WTC11 (cell line): ENCODE measurements at regions not wholly inside any gene's neighbourhood (a gene's known extent, or its start where the extent isn't known, plus 50 kb on each side); places are given as distances from the start of the nearest gene placed in this dataset.

ENCODE experiments used
- ATAC-seq: fragments of 200-7000 bp; cut with Tn5 transposase; 2 replicates; pipeline ENCODE4 v1.10.0; 2021; ENCODE audit warnings: mild to moderate bottlenecking, moderate library complexity
- CTCF ChIA-PET: fragments of 300-600 bp; sonication (Branson Sonifier 250); formaldehyde crosslinking; loops from one replicate; lab custom pipeline; 2021; ENCODE audit warnings: antibody characterized with exemption; lab: Charles Lee
- POLR2A ChIA-PET: fragments of 350-600 bp; sonication (Branson Sonifier 250); formaldehyde crosslinking; loops from one replicate; lab custom pipeline; 2021; ENCODE audit warnings: antibody characterized with exemption; lab: Charles Lee
- DNase-seq: peaks from one replicate; pipeline ENCODE4 v3.0.0; 2021; ENCODE audit warnings: low spot score
- H3K27ac Mint-ChIP-seq: 2 replicates; pipeline ENCODE4 v1.8.0; 2021; ENCODE audit warnings: mixed read lengths
- H3K27me3 Mint-ChIP-seq: 2 replicates; pipeline ENCODE4 v1.8.0; 2021; ENCODE audit warnings: low read depth, mild to moderate bottlenecking, moderate library complexity, mixed read lengths
- H3K36me3 Mint-ChIP-seq: 2 replicates; pipeline ENCODE4 v1.8.0; 2021; ENCODE audit warnings: mixed read lengths
- H3K4me1 Mint-ChIP-seq: 2 replicates; pipeline ENCODE4 v1.8.0; 2022; ENCODE audit warnings: mixed read lengths
- H3K4me3 Mint-ChIP-seq: 2 replicates; pipeline ENCODE4 v1.8.0; 2021; ENCODE audit warnings: mild to moderate bottlenecking, moderate library complexity, mixed read lengths
- H3K9me3 Mint-ChIP-seq: 2 replicates; pipeline ENCODE4 v1.8.0; 2021; ENCODE audit warnings: mixed read lengths
- ELF4 ChIP-seq: sonication (generic); formaldehyde crosslinking; IDR thresholded peaks from 2 replicates; pipeline ENCODE4 v1.8.1; 2022; ENCODE audit warnings: low read depth, mild to moderate bottlenecking, moderate library complexity, missing genetic modification reagents
- FOXJ3 ChIP-seq: sonication (generic); formaldehyde crosslinking; IDR thresholded peaks from 2 replicates; pipeline ENCODE4 v1.9.0; 2021; ENCODE audit warnings: missing genetic modification reagents, mild to moderate bottlenecking, borderline replicate concordance
- FOXK1 ChIP-seq: sonication (generic); formaldehyde crosslinking; IDR thresholded peaks from 2 replicates; pipeline ENCODE4 v1.8.0; 2022; ENCODE audit warnings: mild to moderate bottlenecking, moderate library complexity, missing genetic modification reagents
- FOXP1 ChIP-seq: sonication (generic); formaldehyde crosslinking; IDR thresholded peaks from 2 replicates; pipeline ENCODE4 v1.8.0; 2022; ENCODE audit warnings: missing genetic modification reagents, mild to moderate bottlenecking, moderate library complexity, borderline replicate concordance
- GABPB1 ChIP-seq: sonication (generic); formaldehyde crosslinking; IDR thresholded peaks from 2 replicates; pipeline ENCODE4 v1.8.1; 2023; ENCODE audit warnings: mild to moderate bottlenecking, missing genetic modification reagents
- GTF2I ChIP-seq: fragments of 250-450 bp; sonication (Bioruptor Pico); conservative IDR thresholded peaks from 2 replicates; pipeline ENCODE4 v1.4.0; 2021; ENCODE audit warnings: mild to moderate bottlenecking
- IRF2 ChIP-seq: sonication (generic); formaldehyde crosslinking; IDR thresholded peaks from 2 replicates; pipeline ENCODE4 v1.8.0; 2022; ENCODE audit warnings: low read depth, missing genetic modification reagents, borderline replicate concordance
- JUN ChIP-seq: sonication (generic); formaldehyde crosslinking; IDR thresholded peaks from 2 replicates; pipeline ENCODE4 v1.8.0; 2023; ENCODE audit warnings: mild to moderate bottlenecking, missing genetic modification reagents
- NFYB ChIP-seq: sonication (generic); formaldehyde crosslinking; conservative IDR thresholded peaks from 2 replicates; pipeline ENCODE4 v1.8.0; 2022; ENCODE audit warnings: low read depth, missing genetic modification reagents
- PRRX2 ChIP-seq: fragments of 250-450 bp; sonication (Bioruptor Pico); IDR thresholded peaks from 2 replicates; pipeline ENCODE4 v1.8.0; 2021; ENCODE audit warnings: mild to moderate bottlenecking
- RORB ChIP-seq: fragments of 250-450 bp; sonication (Bioruptor Pico); IDR thresholded peaks from 2 replicates; pipeline ENCODE4 v1.9.0; 2021; ENCODE audit warnings: mild to moderate bottlenecking
- TCF7 ChIP-seq: sonication (generic); formaldehyde crosslinking; IDR thresholded peaks from 2 replicates; pipeline ENCODE4 v1.8.0; 2022; ENCODE audit warnings: mild to moderate bottlenecking, low read depth, missing genetic modification reagents, moderate library complexity
- TP53 ChIP-seq: sonication (generic); formaldehyde crosslinking; IDR thresholded peaks from 2 replicates; pipeline ENCODE4 v1.8.1; 2023; ENCODE audit warnings: mild to moderate bottlenecking, missing genetic modification reagents
- ZNF138 ChIP-seq: sonication (generic); formaldehyde crosslinking; conservative IDR thresholded peaks from 2 replicates; pipeline ENCODE4 v1.8.1; 2022; ENCODE audit warnings: mild to moderate bottlenecking, moderate library complexity, missing genetic modification reagents
- ZNF423 ChIP-seq: fragments of 250-450 bp; sonication (Bioruptor Pico); IDR thresholded peaks from 2 replicates; pipeline ENCODE4 v2.1.2; 2022; ENCODE audit warnings: mild to moderate bottlenecking, moderate library complexity
- TF ChIP-seq, protein P1 (sequence below): sonication (generic); formaldehyde crosslinking; IDR thresholded peaks from 2 replicates; pipeline ENCODE4 v1.8.0; 2023; ENCODE audit warnings: mild to moderate bottlenecking, missing genetic modification reagents
- TF ChIP-seq, protein P2 (sequence below): sonication (generic); formaldehyde crosslinking; IDR thresholded peaks from 2 replicates; pipeline ENCODE4 v1.8.0; 2022; ENCODE audit warnings: mild to moderate bottlenecking, missing genetic modification reagents
- TF ChIP-seq, protein P3 (sequence below): fragments of 250-450 bp; sonication (Bioruptor Pico); IDR thresholded peaks from 2 replicates; pipeline ENCODE4 v1.9.0; 2021; ENCODE audit warnings: moderate library complexity, mild to moderate bottlenecking, inconsistent platforms, borderline replicate concordance
- TF ChIP-seq, protein P4 (sequence below): sonication (generic); formaldehyde crosslinking; conservative IDR thresholded peaks from 2 replicates; pipeline ENCODE4 v1.8.1; 2022; ENCODE audit warnings: mild to moderate bottlenecking, missing genetic modification reagents
- TF ChIP-seq, protein P5 (sequence below): sonication (generic); formaldehyde crosslinking; IDR thresholded peaks from 2 replicates; pipeline ENCODE4 v1.8.1; 2022; ENCODE audit warnings: mild to moderate bottlenecking, moderate library complexity, missing genetic modification reagents
- TF ChIP-seq, protein P6 (sequence below): sonication (generic); formaldehyde crosslinking; IDR thresholded peaks from 2 replicates; pipeline ENCODE4 v1.8.1; 2022; ENCODE audit warnings: low read depth, mild to moderate bottlenecking, moderate library complexity, missing genetic modification reagents, borderline replicate concordance
- TF ChIP-seq, protein P7 (sequence below): sonication (generic); formaldehyde crosslinking; IDR thresholded peaks from 2 replicates; pipeline ENCODE4 v1.8.1; 2022; ENCODE audit warnings: mild to moderate bottlenecking, missing genetic modification reagents, moderate library complexity, borderline replicate concordance
- TF ChIP-seq, protein P8 (sequence below): sonication (generic); formaldehyde crosslinking; IDR thresholded peaks from 2 replicates; pipeline ENCODE4 v1.8.1; 2023; ENCODE audit warnings: mild to moderate bottlenecking, missing genetic modification reagents

DNA sequence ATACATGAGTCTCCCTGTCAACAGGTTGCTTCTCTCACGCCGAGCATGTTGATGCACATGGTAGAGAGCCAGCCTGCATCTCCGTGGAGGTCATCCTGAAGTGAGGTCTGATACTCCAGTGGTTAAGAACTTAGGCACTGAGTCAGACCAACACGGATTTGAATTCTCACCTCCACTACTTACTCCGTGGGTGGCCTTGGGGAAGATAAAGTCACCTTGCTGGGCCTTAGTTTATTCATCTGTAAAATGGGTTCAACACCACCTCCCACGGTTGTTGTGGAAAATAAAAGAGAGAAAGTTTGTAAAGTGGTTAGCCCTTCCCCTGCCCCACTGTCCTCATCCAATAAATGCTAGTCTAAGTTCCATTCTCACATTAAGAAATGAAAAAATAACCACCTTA is 408.9 kb downstream of the MED13L start:
- DNase-seq = no peak
- ChIA-PET CTCF (no interaction called here), POLR2A (no interaction called here)
- no peaks in the 10 kb centered on the region for H3K36me3 Mint-ChIP-seq
- no peak for ATAC-seq
- H3K4me3 Mint-ChIP-seq = no peak overlapping the region
- H3K4me1 Mint-ChIP-seq = peaks cover 45% of the 10 kb centered on the region
- no peak overlapping the region for H3K27ac Mint-ChIP-seq
- peaks cover 2% of the 10 kb centered on the region for H3K9me3 Mint-ChIP-seq
- TF ChIP-seq ZNF423 = no peak
- TF ChIP-seq JUN (CRISPR knock-in tag) = no peak
- no peak for TF ChIP-seq ZNF138 (CRISPR knock-in tag)
- TF ChIP-seq, protein P1, sequence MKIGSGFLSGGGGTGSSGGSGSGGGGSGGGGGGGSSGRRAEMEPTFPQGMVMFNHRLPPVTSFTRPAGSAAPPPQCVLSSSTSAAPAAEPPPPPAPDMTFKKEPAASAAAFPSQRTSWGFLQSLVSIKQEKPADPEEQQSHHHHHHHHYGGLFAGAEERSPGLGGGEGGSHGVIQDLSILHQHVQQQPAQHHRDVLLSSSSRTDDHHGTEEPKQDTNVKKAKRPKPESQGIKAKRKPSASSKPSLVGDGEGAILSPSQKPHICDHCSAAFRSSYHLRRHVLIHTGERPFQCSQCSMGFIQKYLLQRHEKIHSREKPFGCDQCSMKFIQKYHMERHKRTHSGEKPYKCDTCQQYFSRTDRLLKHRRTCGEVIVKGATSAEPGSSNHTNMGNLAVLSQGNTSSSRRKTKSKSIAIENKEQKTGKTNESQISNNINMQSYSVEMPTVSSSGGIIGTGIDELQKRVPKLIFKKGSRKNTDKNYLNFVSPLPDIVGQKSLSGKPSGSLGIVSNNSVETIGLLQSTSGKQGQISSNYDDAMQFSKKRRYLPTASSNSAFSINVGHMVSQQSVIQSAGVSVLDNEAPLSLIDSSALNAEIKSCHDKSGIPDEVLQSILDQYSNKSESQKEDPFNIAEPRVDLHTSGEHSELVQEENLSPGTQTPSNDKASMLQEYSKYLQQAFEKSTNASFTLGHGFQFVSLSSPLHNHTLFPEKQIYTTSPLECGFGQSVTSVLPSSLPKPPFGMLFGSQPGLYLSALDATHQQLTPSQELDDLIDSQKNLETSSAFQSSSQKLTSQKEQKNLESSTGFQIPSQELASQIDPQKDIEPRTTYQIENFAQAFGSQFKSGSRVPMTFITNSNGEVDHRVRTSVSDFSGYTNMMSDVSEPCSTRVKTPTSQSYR (CRISPR knock-in tag) = no peak
- TF ChIP-seq FOXJ3 (CRISPR knock-in tag) = no peak
- no peak for TF ChIP-seq RORB (CRISPR knock-in tag)
- no peak for TF ChIP-seq PRRX2
- TF ChIP-seq FOXP1 (CRISPR knock-in tag) = no peak
- TF ChIP-seq ELF4 (CRISPR knock-in tag) = no peak
- no peak for TF ChIP-seq TCF7 (CRISPR knock-in tag)
- TF ChIP-seq FOXK1 (CRISPR knock-in tag) = no peak
- TF ChIP-seq, protein P2, sequence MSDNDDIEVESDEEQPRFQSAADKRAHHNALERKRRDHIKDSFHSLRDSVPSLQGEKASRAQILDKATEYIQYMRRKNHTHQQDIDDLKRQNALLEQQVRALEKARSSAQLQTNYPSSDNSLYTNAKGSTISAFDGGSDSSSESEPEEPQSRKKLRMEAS (CRISPR knock-in tag) = no peak
- TF ChIP-seq, all 79 proteins: peak for 0
- no peaks in the 10 kb centered on the region for H3K27me3 Mint-ChIP-seq

DNA sequence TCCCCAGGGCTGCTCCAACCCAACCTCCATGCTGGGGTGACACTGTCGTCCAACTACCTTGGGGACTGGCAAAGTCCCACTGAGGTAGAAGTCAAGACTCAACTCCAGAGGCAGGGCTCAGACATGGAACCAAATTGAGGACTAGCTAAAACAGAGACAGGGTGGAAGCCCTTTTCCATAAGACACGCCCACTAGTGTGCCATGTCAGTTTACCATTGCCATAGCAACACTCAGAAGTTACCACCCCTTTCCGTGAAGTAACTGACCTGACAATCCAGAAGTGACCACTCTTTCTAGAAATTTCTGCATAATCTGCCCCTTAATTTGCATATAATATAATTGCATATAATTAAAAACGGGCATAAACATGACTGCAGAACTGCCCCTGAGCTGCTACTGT is 409.6 kb downstream of the MED13L start:
- no peak for ATAC-seq
- POLR2A ChIA-PET = no interaction called here
- no peaks in the 10 kb centered on the region for H3K36me3 Mint-ChIP-seq
- H3K9me3 Mint-ChIP-seq = no peaks in the 10 kb centered on the region
- no peak overlapping the region for H3K4me3 Mint-ChIP-seq
- CTCF ChIA-PET = interaction anchor here (0.9 to 2.0 kb wide), 7 partner anchors 11 to 79 kb away, joined by 3 to 8 read pairs (median 5); no protein-coding TSS in a partner anchor
- H3K27ac Mint-ChIP-seq = no peak overlapping the region
- H3K4me1 Mint-ChIP-seq = peaks cover 40% of the 10 kb centered on the region
- no peaks in the 10 kb centered on the region for H3K27me3 Mint-ChIP-seq
- DNase-seq = no peak
- TF ChIP-seq NFYB (CRISPR knock-in tag) (no peak), TP53 (CRISPR knock-in tag) (no peak), GTF2I (CRISPR knock-in tag) (no peak), IRF2 (no peak), GABPB1 (CRISPR knock-in tag) (no peak)
- TF ChIP-seq, protein P3, sequence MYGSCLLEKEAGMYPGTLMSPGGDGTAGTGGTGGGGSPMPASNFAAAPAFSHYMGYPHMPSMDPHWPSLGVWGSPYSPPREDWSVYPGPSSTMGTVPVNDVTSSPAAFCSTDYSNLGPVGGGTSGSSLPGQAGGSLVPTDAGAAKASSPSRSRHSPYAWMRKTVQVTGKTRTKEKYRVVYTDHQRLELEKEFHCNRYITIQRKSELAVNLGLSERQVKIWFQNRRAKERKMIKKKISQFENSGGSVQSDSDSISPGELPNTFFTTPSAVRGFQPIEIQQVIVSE (CRISPR knock-in tag) = no peak
- TF ChIP-seq, protein P4, sequence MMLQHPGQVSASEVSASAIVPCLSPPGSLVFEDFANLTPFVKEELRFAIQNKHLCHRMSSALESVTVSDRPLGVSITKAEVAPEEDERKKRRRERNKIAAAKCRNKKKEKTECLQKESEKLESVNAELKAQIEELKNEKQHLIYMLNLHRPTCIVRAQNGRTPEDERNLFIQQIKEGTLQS = no peak
- TF ChIP-seq, protein P5, sequence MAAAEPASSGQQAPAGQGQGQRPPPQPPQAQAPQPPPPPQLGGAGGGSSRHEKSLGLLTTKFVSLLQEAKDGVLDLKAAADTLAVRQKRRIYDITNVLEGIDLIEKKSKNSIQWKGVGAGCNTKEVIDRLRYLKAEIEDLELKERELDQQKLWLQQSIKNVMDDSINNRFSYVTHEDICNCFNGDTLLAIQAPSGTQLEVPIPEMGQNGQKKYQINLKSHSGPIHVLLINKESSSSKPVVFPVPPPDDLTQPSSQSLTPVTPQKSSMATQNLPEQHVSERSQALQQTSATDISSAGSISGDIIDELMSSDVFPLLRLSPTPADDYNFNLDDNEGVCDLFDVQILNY = no peak
- TF ChIP-seq, protein P6, sequence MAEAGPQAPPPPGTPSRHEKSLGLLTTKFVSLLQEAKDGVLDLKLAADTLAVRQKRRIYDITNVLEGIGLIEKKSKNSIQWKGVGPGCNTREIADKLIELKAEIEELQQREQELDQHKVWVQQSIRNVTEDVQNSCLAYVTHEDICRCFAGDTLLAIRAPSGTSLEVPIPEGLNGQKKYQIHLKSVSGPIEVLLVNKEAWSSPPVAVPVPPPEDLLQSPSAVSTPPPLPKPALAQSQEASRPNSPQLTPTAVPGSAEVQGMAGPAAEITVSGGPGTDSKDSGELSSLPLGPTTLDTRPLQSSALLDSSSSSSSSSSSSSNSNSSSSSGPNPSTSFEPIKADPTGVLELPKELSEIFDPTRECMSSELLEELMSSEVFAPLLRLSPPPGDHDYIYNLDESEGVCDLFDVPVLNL (CRISPR knock-in tag) = no peak
- TF ChIP-seq, protein P7, sequence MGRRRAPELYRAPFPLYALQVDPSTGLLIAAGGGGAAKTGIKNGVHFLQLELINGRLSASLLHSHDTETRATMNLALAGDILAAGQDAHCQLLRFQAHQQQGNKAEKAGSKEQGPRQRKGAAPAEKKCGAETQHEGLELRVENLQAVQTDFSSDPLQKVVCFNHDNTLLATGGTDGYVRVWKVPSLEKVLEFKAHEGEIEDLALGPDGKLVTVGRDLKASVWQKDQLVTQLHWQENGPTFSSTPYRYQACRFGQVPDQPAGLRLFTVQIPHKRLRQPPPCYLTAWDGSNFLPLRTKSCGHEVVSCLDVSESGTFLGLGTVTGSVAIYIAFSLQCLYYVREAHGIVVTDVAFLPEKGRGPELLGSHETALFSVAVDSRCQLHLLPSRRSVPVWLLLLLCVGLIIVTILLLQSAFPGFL (CRISPR knock-in tag) = no peak
- TF ChIP-seq, protein P8, sequence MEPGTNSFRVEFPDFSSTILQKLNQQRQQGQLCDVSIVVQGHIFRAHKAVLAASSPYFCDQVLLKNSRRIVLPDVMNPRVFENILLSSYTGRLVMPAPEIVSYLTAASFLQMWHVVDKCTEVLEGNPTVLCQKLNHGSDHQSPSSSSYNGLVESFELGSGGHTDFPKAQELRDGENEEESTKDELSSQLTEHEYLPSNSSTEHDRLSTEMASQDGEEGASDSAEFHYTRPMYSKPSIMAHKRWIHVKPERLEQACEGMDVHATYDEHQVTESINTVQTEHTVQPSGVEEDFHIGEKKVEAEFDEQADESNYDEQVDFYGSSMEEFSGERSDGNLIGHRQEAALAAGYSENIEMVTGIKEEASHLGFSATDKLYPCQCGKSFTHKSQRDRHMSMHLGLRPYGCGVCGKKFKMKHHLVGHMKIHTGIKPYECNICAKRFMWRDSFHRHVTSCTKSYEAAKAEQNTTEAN (CRISPR knock-in tag) = no peak
- TF ChIP-seq, protein P1 (CRISPR knock-in tag) = no peak
